GM19238 (cell line): ENCODE measurements at regions not wholly inside any gene's neighbourhood (a gene's known extent, or its start where the extent isn't known, plus 50 kb on each side); places are given as distances from the start of the nearest gene placed in this dataset.

ENCODE experiments used
- DNase-seq: peaks from one replicate; pipeline ENCODE4 v3.0.0; 2011; ENCODE audit warnings: low spot score; ENCODE audit not compliant: insufficient read length

GRCh38 chr5:107265193-107265592 is 405.5 kb downstream of the EFNA5 start:
- DNase-seq, result no peak

GRCh38 chr5:107263387-107264018 is 407.2 kb downstream of the EFNA5 start:
- no peak for DNase-seq

- no peak for DNase-seq
Measured at GRCh38 chr5:107257885-107258520, 412.7 kb downstream of the EFNA5 start.

- no peak for DNase-seq
Measured at GRCh38 chr5:107254902-107255234, 415.9 kb downstream of the EFNA5 start.

GRCh38 chr5:107254214-107254901 is 416.4 kb downstream of the EFNA5 start:
- no peak for DNase-seq

- DNase-seq, result no peak
Measured at GRCh38 chr5:107253246-107253645, 417.5 kb downstream of the EFNA5 start.

GRCh38 chr5:107251151-107251550 is 419.6 kb downstream of the EFNA5 start:
- no peak for DNase-seq

- DNase-seq, result peak; percentile 8
Measured at GRCh38 chr5:107248066-107248695, 422.6 kb downstream of the EFNA5 start.

GRCh38 chr5:107247427-107247826 is 423.3 kb downstream of the EFNA5 start:
- DNase-seq, result no peak

GRCh38 chr5:107243220-107243579 is 427.5 kb downstream of the EFNA5 start:
- DNase-seq, result no peak

- DNase-seq, result no peak
Measured at GRCh38 chr5:107242411-107243219, 428.1 kb downstream of the EFNA5 start.

GRCh38 chr5:107241841-107242240 is 428.9 kb downstream of the EFNA5 start:
- no peak for DNase-seq

- no peak for DNase-seq
Measured at GRCh38 chr5:107235167-107235566, 435.6 kb downstream of the EFNA5 start.

- no peak for DNase-seq
Measured at GRCh38 chr5:107232788-107233187, 437.9 kb downstream of the EFNA5 start.

GRCh38 chr5:107232293-107232692 is 438.4 kb downstream of the EFNA5 start:
- no peak for DNase-seq

- no peak for DNase-seq
Measured at GRCh38 chr5:107231191-107231590, 439.5 kb downstream of the EFNA5 start.

GRCh38 chr5:107230367-107230766 is 440.4 kb downstream of the EFNA5 start:
- no peak for DNase-seq

- DNase-seq, result no peak
Measured at GRCh38 chr5:107228226-107228625, 442.5 kb downstream of the EFNA5 start.

GRCh38 chr5:107224272-107224671 is 446.5 kb downstream of the EFNA5 start:
- DNase-seq, result no peak

GRCh38 chr5:107223066-107223465 is 447.7 kb downstream of the EFNA5 start:
- no peak for DNase-seq

- no peak for DNase-seq
Measured at GRCh38 chr5:107219993-107220392, 450.7 kb downstream of the EFNA5 start.
